ENCODE measurements at regions not wholly inside any gene's neighbourhood (a gene's known extent, or its start where the extent isn't known, plus 50 kb on each side); places are given as distances from the start of the nearest gene placed in this dataset.

DNA sequence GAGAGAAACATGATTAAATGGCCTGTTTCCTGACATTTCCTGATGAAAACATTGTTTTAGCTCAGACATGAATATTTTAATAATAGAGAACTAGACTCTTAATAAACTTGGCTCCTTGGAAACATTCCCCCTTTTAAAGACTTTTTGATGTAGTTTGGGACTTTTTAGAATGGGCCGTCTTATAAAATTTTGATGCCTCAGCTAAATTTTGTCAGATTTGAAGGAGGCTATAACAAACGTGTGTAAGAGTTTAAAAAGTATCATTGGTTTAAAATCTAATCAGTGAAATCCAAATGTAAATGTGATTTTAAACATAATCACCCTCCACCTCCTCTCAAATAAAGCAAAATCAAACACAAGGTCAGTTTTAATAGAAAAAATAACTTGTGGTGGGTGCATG lies 200.9 kb downstream of the CLIC5 start:
- no peak overlapping the region for H3K4me3 Mint-ChIP-seq
- H3K27ac Mint-ChIP-seq = no peak overlapping the region
- DNase-seq (no peak), ATAC-seq (no peak)
- H3K9me3 Mint-ChIP-seq = no peaks in the 10 kb centered on the region
- peaks cover 8% of the 10 kb centered on the region for H3K27me3 Mint-ChIP-seq
- H3K36me3 Mint-ChIP-seq (ENCODE audit: low read depth) = no peaks in the 10 kb centered on the region
- ChIA-PET CTCF (interaction anchor here (0.7 kb wide), 1 partner anchor 65 kb away, joined by 3 read pairs; no protein-coding TSS in a partner anchor), POLR2A (no interaction called here)
- H3K4me1 Mint-ChIP-seq (ENCODE audit: low read depth) = no peaks in the 10 kb centered on the region
- TF ChIP-seq, protein P1, sequence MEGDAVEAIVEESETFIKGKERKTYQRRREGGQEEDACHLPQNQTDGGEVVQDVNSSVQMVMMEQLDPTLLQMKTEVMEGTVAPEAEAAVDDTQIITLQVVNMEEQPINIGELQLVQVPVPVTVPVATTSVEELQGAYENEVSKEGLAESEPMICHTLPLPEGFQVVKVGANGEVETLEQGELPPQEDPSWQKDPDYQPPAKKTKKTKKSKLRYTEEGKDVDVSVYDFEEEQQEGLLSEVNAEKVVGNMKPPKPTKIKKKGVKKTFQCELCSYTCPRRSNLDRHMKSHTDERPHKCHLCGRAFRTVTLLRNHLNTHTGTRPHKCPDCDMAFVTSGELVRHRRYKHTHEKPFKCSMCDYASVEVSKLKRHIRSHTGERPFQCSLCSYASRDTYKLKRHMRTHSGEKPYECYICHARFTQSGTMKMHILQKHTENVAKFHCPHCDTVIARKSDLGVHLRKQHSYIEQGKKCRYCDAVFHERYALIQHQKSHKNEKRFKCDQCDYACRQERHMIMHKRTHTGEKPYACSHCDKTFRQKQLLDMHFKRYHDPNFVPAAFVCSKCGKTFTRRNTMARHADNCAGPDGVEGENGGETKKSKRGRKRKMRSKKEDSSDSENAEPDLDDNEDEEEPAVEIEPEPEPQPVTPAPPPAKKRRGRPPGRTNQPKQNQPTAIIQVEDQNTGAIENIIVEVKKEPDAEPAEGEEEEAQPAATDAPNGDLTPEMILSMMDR (IDR thresholded peaks at IDR 0.05) = no peak
- intact Hi-C loops (cut with micrococcal nuclease) = no loop called here

DNA sequence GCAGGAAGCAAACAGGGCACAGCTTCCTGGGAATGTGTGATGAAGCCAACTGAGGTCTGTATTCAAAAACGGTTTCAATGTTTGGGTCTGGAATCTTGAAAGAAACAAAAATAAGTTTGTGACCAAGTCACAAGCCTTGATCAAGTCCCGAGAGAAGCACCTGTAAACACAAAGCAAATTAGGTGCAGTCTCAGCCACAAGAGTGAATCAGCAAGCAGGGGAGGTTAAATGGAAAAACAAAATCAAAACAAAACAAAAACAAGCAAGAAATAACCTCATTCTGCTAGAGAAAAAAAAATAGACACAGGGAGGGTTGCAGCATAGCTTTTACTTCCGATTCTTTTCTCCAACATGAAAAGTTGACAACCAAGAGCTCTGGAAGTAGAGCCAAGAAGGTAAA lies 201.7 kb downstream of the CLIC5 start:
- Mint-ChIP-seq H3K4me3 (no peak overlapping the region), H3K4me1 (ENCODE audit: low read depth) (no peaks in the 10 kb centered on the region), H3K36me3 (ENCODE audit: low read depth) (no peaks in the 10 kb centered on the region), H3K27me3 (peaks cover 8% of the 10 kb centered on the region), H3K27ac (no peak overlapping the region), H3K9me3 (no peaks in the 10 kb centered on the region)
- TF ChIP-seq, protein P1 (IDR thresholded peaks at IDR 0.05) = no peak
- POLR2A ChIA-PET = interaction anchor here (0.6 kb wide), 2 partner anchors 10 to 94 kb away, joined by 3 read pairs; no protein-coding TSS in a partner anchor
- intact Hi-C loops (cut with micrococcal nuclease) = no loop called here
- ATAC-seq = no peak
- CTCF ChIA-PET = no interaction called here
- no peak for DNase-seq

DNA sequence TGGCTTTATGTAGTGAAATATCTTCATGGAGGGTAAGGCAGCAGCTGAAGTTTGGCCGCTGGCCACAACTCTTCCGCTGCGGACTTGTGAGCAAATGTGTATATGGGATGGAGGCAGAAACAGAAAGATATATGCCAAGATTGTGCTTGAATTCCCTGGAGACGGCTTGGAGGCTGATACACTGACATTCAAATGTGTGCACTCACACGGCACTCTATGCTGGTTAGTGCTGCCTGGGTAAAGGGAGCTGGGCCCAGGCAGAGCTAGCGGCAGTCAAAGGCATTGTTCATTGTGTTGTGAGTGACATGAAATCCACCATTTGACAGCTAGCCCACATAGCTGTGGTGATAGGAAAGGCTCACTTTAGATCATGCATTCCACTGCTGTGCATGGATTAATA lies 202.7 kb downstream of the CLIC5 start:
- Mint-ChIP-seq H3K36me3 (ENCODE audit: low read depth) (no peaks in the 10 kb centered on the region), H3K27ac (no peak overlapping the region), H3K9me3 (no peaks in the 10 kb centered on the region), H3K4me3 (no peak overlapping the region), H3K27me3 (peaks cover 8% of the 10 kb centered on the region), H3K4me1 (ENCODE audit: low read depth) (no peaks in the 10 kb centered on the region)
- DNase-seq (no peak), ATAC-seq (no peak)
- CTCF ChIA-PET = no interaction called here
- POLR2A ChIA-PET = no interaction called here
- intact Hi-C loops (cut with micrococcal nuclease) = no loop called here
- TF ChIP-seq, protein P1 (IDR thresholded peaks at IDR 0.05) = no peak

DNA sequence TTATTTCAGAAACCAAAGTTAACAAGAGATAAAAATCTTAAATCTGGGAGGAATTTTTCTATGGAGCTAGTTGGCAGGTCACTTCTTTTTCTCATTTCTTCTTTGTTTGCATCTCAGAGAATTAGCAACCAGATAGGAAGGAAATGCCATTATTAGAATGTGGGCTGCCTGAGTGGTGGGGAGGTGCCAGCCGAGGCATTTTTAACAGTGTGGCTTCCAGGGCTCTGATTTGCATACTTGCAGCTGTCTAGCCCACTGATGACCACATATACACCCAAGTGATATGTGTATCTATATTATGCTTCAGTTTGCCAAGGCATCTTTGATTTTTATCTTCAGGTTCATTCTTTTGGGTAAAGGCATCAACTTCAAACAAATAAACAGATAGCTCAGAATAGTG lies 206.7 kb downstream of the CLIC5 start:
- ATAC-seq = no peak
- H3K9me3 Mint-ChIP-seq = no peaks in the 10 kb centered on the region
- intact Hi-C loops (cut with micrococcal nuclease) = no loop called here
- H3K4me1 Mint-ChIP-seq (ENCODE audit: low read depth) = no peaks in the 10 kb centered on the region
- no peak overlapping the region for H3K4me3 Mint-ChIP-seq
- CTCF ChIA-PET = interaction anchor here (1.2 to 1.4 kb wide), 2 partner anchors 22 to 61 kb away, joined by 3 to 4 read pairs; no protein-coding TSS in a partner anchor
- no peaks in the 10 kb centered on the region for H3K36me3 Mint-ChIP-seq (ENCODE audit: low read depth)
- DNase-seq = no peak
- POLR2A ChIA-PET = interaction anchor here (0.6 kb wide), 1 partner anchor 143 kb away, joined by 5 read pairs; no protein-coding TSS in a partner anchor
- peaks cover 8% of the 10 kb centered on the region for H3K27me3 Mint-ChIP-seq
- no peak overlapping the region for H3K27ac Mint-ChIP-seq
- TF ChIP-seq, protein P1 (IDR thresholded peaks at IDR 0.05) = no peak

DNA sequence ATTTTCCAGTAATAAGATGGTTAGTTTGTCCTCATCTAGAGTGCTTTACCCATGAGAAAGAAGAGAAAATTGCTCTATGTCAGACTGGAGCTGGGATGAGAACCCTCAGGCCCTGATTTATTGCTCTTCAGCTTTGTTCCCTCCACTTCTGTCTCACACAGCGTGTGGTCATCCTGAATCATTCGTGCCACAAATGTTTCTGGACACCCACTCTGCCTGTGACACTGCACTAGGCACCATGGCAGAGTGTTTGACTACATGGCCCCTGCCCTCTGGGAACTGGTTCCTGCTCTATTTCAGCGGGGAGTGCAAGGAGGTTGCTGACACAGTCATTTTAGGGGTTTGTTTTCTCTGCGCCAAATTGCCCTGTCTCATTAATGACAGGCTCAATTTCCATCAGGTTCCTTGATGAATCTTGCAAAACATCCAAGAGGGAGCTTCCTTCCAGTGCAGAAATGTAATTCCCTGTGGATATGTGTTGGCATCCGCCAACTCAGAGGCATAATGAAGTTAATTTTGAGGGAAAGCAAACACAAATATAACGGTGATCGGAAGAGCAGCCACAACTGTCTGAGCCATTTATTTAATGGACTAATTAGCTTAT lies 207.5 kb downstream of the CLIC5 start:
- CTCF ChIA-PET = interaction anchor here (1.4 kb wide), 1 partner anchor 23 kb away, joined by 4 read pairs; no protein-coding TSS in a partner anchor
- Mint-ChIP-seq H3K4me1 (ENCODE audit: low read depth) (no peaks in the 10 kb centered on the region), H3K9me3 (no peaks in the 10 kb centered on the region), H3K27me3 (peaks cover 8% of the 10 kb centered on the region), H3K27ac (no peak overlapping the region), H3K4me3 (no peak overlapping the region), H3K36me3 (ENCODE audit: low read depth) (no peaks in the 10 kb centered on the region)
- ATAC-seq (no peak), DNase-seq (no peak)
- POLR2A ChIA-PET = interaction anchor here (0.8 kb wide), 1 partner anchor 20 kb away, joined by 4 read pairs; no protein-coding TSS in a partner anchor
- intact Hi-C loops (cut with micrococcal nuclease) = no loop called here
- TF ChIP-seq, protein P1 (IDR thresholded peaks at IDR 0.05) = no peak
